Muscle layer of colon (tissue), 2 donors: ENCODE measurements at regions not wholly inside any gene's neighbourhood (a gene's known extent, or its start where the extent isn't known, plus 50 kb on each side); places are given as distances from the start of the nearest gene placed in this dataset.

Source experiments
- H3K27ac ChIP-seq: one replicate; pipeline ENCODE4 v1.7.0; 2013; ENCODE audit warnings: low read depth, mild to moderate bottlenecking, low read length, moderate library complexity
- H3K27me3 ChIP-seq, 2 donors: one replicate each; pipeline ENCODE4 v1.7.0; 2013; ENCODE audit warnings: low read length in 2 of 2, mild to moderate bottlenecking in 2 of 2; ENCODE audit not compliant: insufficient read depth in 2 of 2, control insufficient read depth in 1 of 2
- H3K36me3 ChIP-seq: one replicate; pipeline ENCODE4 v1.7.0; 2013; ENCODE audit warnings: mild to moderate bottlenecking, low read length; ENCODE audit not compliant: insufficient read depth
- H3K4me1 ChIP-seq: one replicate; pipeline ENCODE4 v1.7.0; 2013; ENCODE audit warnings: mild to moderate bottlenecking, low read length; ENCODE audit not compliant: insufficient read depth
- H3K4me3 ChIP-seq, 2 donors: one replicate each; pipeline ENCODE4 v1.7.0; 2013; ENCODE audit warnings: low read length in 2 of 2, low read depth in 1 of 2, mild to moderate bottlenecking in 1 of 2, moderate library complexity in 1 of 2
- H3K9ac ChIP-seq: one replicate; pipeline ENCODE4 v1.7.0; 2013; ENCODE audit warnings: low read length
- H3K9me3 ChIP-seq: one replicate; pipeline ENCODE4 v1.7.0; 2013; ENCODE audit warnings: mild to moderate bottlenecking, low read length
- donor health status: abdominal sarcoma.
- donor health status: Adenocarcinoma of cecum.

GRCh38 chr6:21404577-21404976 is 189.0 kb upstream of the SOX4 start:
- Histone ChIP-seq H3K27ac (no peak overlapping the region), H3K36me3 (no peaks in the 10 kb centered on the region), H3K4me3 (no peak overlapping the region), H3K9ac (no peak overlapping the region), H3K9me3 (no peaks in the 10 kb centered on the region), H3K4me1 (no peaks in the 10 kb centered on the region), H3K27me3 (no peaks in the 10 kb centered on the region)

GRCh38 chr6:21406316-21406715 is 187.2 kb upstream of the SOX4 start:
- Histone ChIP-seq H3K4me3 (no peak overlapping the region), H3K27me3 (no peaks in the 10 kb centered on the region), H3K9ac (no peak overlapping the region), H3K36me3 (no peaks in the 10 kb centered on the region), H3K9me3 (no peaks in the 10 kb centered on the region), H3K4me1 (no peaks in the 10 kb centered on the region), H3K27ac (no peak overlapping the region)

- Histone ChIP-seq H3K9me3 (no peaks in the 10 kb centered on the region), H3K9ac (no peak overlapping the region), H3K4me1 (no peaks in the 10 kb centered on the region), H3K4me3 (no peak overlapping the region), H3K27me3 (no peaks in the 10 kb centered on the region), H3K36me3 (no peaks in the 10 kb centered on the region), H3K27ac (no peak overlapping the region)
These were observed 184.3 kb upstream of the SOX4 start for GRCh38 chr6:21409231-21409630.

GRCh38 chr6:21413428-21413827 is 180.1 kb upstream of the SOX4 start:
- H3K27ac ChIP-seq, result no peak overlapping the region
- H3K4me1 ChIP-seq, result no peaks in the 10 kb centered on the region
- no peak overlapping the region for H3K4me3 ChIP-seq
- no peaks in the 10 kb centered on the region for H3K9me3 ChIP-seq
- H3K36me3 ChIP-seq, result no peaks in the 10 kb centered on the region
- H3K27me3 ChIP-seq, result no peaks in the 10 kb centered on the region
- H3K9ac ChIP-seq, result no peak overlapping the region

- Histone ChIP-seq H3K36me3 (no peaks in the 10 kb centered on the region), H3K9me3 (no peaks in the 10 kb centered on the region), H3K27me3 (no peaks in the 10 kb centered on the region), H3K4me1 (no peaks in the 10 kb centered on the region), H3K27ac (no peak overlapping the region), H3K4me3 (no peak overlapping the region), H3K9ac (no peak overlapping the region)
These were observed 179.5 kb upstream of the SOX4 start for GRCh38 chr6:21414065-21414464.

- Histone ChIP-seq H3K9me3 (no peaks in the 10 kb centered on the region), H3K4me3 (no peak overlapping the region), H3K36me3 (no peaks in the 10 kb centered on the region), H3K27ac (no peak overlapping the region), H3K27me3 (no peaks in the 10 kb centered on the region), H3K9ac (no peak overlapping the region), H3K4me1 (no peaks in the 10 kb centered on the region)
These were observed 173.2 kb upstream of the SOX4 start for GRCh38 chr6:21420146-21420878.

- Histone ChIP-seq H3K9ac (no peak overlapping the region), H3K9me3 (no peaks in the 10 kb centered on the region), H3K27ac (no peak overlapping the region), H3K27me3 (no peaks in the 10 kb centered on the region), H3K4me1 (no peaks in the 10 kb centered on the region), H3K36me3 (no peaks in the 10 kb centered on the region), H3K4me3 (no peak overlapping the region)
These were observed 172.6 kb upstream of the SOX4 start for GRCh38 chr6:21420926-21421325.

- Histone ChIP-seq H3K9me3 (no peaks in the 10 kb centered on the region), H3K4me3 (no peak overlapping the region), H3K27ac (no peak overlapping the region), H3K36me3 (no peaks in the 10 kb centered on the region), H3K27me3 (no peaks in the 10 kb centered on the region), H3K4me1 (no peaks in the 10 kb centered on the region), H3K9ac (no peak overlapping the region)
These were observed 170.3 kb upstream of the SOX4 start for GRCh38 chr6:21423106-21423854.

GRCh38 chr6:21426841-21427490 is 166.6 kb upstream of the SOX4 start:
- Histone ChIP-seq H3K4me3 (no peak overlapping the region), H3K4me1 (no peaks in the 10 kb centered on the region), H3K9ac (no peak overlapping the region)

GRCh38 chr6:21429291-21429690 is 164.3 kb upstream of the SOX4 start:
- H3K9ac ChIP-seq, result no peak overlapping the region
- no peaks in the 10 kb centered on the region for H3K9me3 ChIP-seq
- H3K27ac ChIP-seq, result no peak overlapping the region
- no peaks in the 10 kb centered on the region for H3K27me3 ChIP-seq
- H3K4me3 ChIP-seq, result no peak overlapping the region
- H3K36me3 ChIP-seq, result no peaks in the 10 kb centered on the region
- no peaks in the 10 kb centered on the region for H3K4me1 ChIP-seq

More at GRCh38 chr6:21426841-21427490, 166.6 kb upstream of the SOX4 start:
- no peaks in the 10 kb centered on the region for H3K27me3 ChIP-seq
- H3K36me3 ChIP-seq, result no peaks in the 10 kb centered on the region
- no peak overlapping the region for H3K27ac ChIP-seq
- no peaks in the 10 kb centered on the region for H3K9me3 ChIP-seq

GRCh38 chr6:21431526-21431925 is 162.0 kb upstream of the SOX4 start:
- H3K27me3 ChIP-seq, result no peaks in the 10 kb centered on the region
- no peak overlapping the region for H3K9ac ChIP-seq
- H3K9me3 ChIP-seq, result no peaks in the 10 kb centered on the region
- H3K4me1 ChIP-seq, result no peaks in the 10 kb centered on the region
- H3K36me3 ChIP-seq, result no peaks in the 10 kb centered on the region
- no peak overlapping the region for H3K4me3 ChIP-seq
- H3K27ac ChIP-seq, result no peak overlapping the region
